ENCODE measurements at regions not wholly inside any gene's neighbourhood (a gene's known extent, or its start where the extent isn't known, plus 50 kb on each side); places are given as distances from the start of the nearest gene placed in this dataset.
"Not testable (repeated sequence)": the region's sequence is repeated elsewhere in the genome, so short reads cannot be mapped to it uniquely, and the experiment has no call there.

- WGBS, 2 donors = 72% methylated on average over 2 of the region's 2 CpGs
- Histone ChIP-seq H3K4me3 (no peak overlapping the region), H3K27ac (no peak overlapping the region), H3K27me3 (no peaks in the 10 kb centered on the region), H3K9me3 (no peaks in the 10 kb centered on the region), H3K4me1 (no peaks in the 10 kb centered on the region), H3K36me3 (ENCODE audit: low read depth, missing control alignments) (no peaks in the 10 kb centered on the region)
- no peak for DNase-seq
- TF ChIP-seq, protein P1, sequence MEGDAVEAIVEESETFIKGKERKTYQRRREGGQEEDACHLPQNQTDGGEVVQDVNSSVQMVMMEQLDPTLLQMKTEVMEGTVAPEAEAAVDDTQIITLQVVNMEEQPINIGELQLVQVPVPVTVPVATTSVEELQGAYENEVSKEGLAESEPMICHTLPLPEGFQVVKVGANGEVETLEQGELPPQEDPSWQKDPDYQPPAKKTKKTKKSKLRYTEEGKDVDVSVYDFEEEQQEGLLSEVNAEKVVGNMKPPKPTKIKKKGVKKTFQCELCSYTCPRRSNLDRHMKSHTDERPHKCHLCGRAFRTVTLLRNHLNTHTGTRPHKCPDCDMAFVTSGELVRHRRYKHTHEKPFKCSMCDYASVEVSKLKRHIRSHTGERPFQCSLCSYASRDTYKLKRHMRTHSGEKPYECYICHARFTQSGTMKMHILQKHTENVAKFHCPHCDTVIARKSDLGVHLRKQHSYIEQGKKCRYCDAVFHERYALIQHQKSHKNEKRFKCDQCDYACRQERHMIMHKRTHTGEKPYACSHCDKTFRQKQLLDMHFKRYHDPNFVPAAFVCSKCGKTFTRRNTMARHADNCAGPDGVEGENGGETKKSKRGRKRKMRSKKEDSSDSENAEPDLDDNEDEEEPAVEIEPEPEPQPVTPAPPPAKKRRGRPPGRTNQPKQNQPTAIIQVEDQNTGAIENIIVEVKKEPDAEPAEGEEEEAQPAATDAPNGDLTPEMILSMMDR (IDR thresholded peaks at IDR 0.05) = no peak
- TF ChIP-seq POLR2A (IDR thresholded peaks at IDR 0.05) = no peak
- intact Hi-C loops (cut with DNase I; ENCODE audit: low total_unique reads) = no loop called here
Observed at GRCh38 chrX:137929951-137930350, 364.0 kb downstream of the ZIC3 start.

- Histone ChIP-seq H3K27me3 (no peaks in the 10 kb centered on the region), H3K36me3 (ENCODE audit: low read depth, missing control alignments) (no peaks in the 10 kb centered on the region), H3K27ac (no peak overlapping the region), H3K4me1 (no peaks in the 10 kb centered on the region), H3K4me3 (no peak overlapping the region), H3K9me3 (no peaks in the 10 kb centered on the region)
- no peak for DNase-seq
- intact Hi-C loops (cut with DNase I; ENCODE audit: low total_unique reads) = no loop called here
- TF ChIP-seq, protein P1 (IDR thresholded peaks at IDR 0.05) = no peak
- TF ChIP-seq POLR2A (IDR thresholded peaks at IDR 0.05) = no peak
- WGBS, 2 donors = 27 to 33% methylated on average over 1 to 2 of the region's 2 CpGs
Observed at GRCh38 chrX:137930533-137930932, 364.6 kb downstream of the ZIC3 start.

- H3K9me3 ChIP-seq; intact Hi-C loops (cut with DNase I; ENCODE audit: low total_unique reads); DNase-seq; H3K4me1 ChIP-seq; H3K27ac ChIP-seq; H3K27me3 ChIP-seq; H3K4me3 ChIP-seq; H3K36me3 ChIP-seq (ENCODE audit: low read depth, missing control alignments): not testable (repeated sequence)
- WGBS, 2 donors = 100% methylated on average over 1 of the region's 1 CpG
Observed at GRCh38 chrX:137934214-137934613, 368.3 kb downstream of the ZIC3 start.

- H3K36me3 ChIP-seq (ENCODE audit: low read depth, missing control alignments); DNase-seq; H3K4me1 ChIP-seq; H3K4me3 ChIP-seq; H3K27me3 ChIP-seq; H3K27ac ChIP-seq; H3K9me3 ChIP-seq; intact Hi-C loops (cut with DNase I; ENCODE audit: low total_unique reads): not testable (repeated sequence)
- 88 to 100% methylated on average over 2 of the region's 4 CpGs for WGBS, 2 donors
Observed at GRCh38 chrX:137934887-137935286, 369.0 kb downstream of the ZIC3 start.

- intact Hi-C loops (cut with DNase I; ENCODE audit: low total_unique reads) = no loop called here
Observed at GRCh38 chrX:137945470-137945869, 379.5 kb downstream of the ZIC3 start.

DNA sequence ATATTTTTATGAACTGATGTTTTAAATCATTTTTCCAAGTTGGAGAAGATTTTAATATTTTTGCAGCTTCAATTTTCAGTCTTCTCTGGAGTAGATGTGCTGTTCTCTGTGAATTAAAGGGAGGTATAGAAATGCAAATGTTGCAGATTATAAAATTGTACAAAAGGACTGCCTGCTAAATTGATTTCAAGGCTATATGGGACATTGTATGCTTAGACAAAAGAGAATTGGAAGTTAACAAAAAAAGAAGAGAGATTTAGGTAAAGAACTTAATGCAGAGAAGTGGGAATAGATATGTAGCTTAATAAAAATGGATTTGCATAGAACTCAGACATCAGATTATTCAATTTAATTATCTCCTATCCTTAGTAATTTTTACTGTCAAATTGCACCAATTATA is 403.3 kb downstream of the ZIC3 start:
- Histone ChIP-seq H3K4me3 (no peak overlapping the region), H3K27ac (no peak overlapping the region), H3K4me1 (no peaks in the 10 kb centered on the region), H3K9me3 (no peaks in the 10 kb centered on the region), H3K36me3 (ENCODE audit: low read depth, missing control alignments) (no peaks in the 10 kb centered on the region), H3K27me3 (no peaks in the 10 kb centered on the region)
- TF ChIP-seq POLR2A (IDR thresholded peaks at IDR 0.05) = no peak
- TF ChIP-seq, protein P1 (IDR thresholded peaks at IDR 0.05) = no peak
- intact Hi-C loops (cut with DNase I; ENCODE audit: low total_unique reads) = no loop called here
- DNase-seq = no peak

More at GRCh38 chrX:137945470-137945869, 379.5 kb downstream of the ZIC3 start:
- no peak for DNase-seq
- no peak overlapping the region for H3K4me3 ChIP-seq
- no peaks in the 10 kb centered on the region for H3K9me3 ChIP-seq
- WGBS, 2 donors = 51 to 70% methylated on average over 3 to 6 of the region's 6 CpGs
- no peaks in the 10 kb centered on the region for H3K27me3 ChIP-seq
- TF ChIP-seq, protein P1 (IDR thresholded peaks at IDR 0.05) = no peak
- no peak for TF ChIP-seq POLR2A (IDR thresholded peaks at IDR 0.05)
- H3K36me3 ChIP-seq (ENCODE audit: low read depth, missing control alignments) = no peaks in the 10 kb centered on the region
- H3K4me1 ChIP-seq = no peaks in the 10 kb centered on the region
- H3K27ac ChIP-seq = no peak overlapping the region
